ENCODE measurements at regions not wholly inside any gene's neighbourhood (a gene's known extent, or its start where the extent isn't known, plus 50 kb on each side); places are given as distances from the start of the nearest gene placed in this dataset.

DNA sequence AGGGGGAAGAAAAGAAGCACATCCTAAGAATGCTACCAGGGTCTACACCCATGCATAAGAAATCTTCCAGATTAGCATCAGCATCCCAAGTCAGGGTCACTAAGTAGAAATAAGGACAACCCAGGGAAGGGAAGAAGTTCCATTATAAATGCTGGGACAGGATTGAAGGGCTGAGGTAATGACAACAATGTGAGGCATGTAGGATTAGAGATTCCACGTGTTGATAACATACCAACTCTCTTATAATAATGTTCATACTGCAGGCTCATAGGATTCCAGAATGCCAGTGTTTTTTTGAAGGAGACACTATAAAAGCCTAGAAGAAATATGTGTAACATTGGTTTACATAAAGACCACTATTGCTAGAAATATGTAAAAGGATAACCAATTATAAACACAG lies 201.2 kb downstream of the MID1IP1 start:
- TF ChIP-seq, protein P1, sequence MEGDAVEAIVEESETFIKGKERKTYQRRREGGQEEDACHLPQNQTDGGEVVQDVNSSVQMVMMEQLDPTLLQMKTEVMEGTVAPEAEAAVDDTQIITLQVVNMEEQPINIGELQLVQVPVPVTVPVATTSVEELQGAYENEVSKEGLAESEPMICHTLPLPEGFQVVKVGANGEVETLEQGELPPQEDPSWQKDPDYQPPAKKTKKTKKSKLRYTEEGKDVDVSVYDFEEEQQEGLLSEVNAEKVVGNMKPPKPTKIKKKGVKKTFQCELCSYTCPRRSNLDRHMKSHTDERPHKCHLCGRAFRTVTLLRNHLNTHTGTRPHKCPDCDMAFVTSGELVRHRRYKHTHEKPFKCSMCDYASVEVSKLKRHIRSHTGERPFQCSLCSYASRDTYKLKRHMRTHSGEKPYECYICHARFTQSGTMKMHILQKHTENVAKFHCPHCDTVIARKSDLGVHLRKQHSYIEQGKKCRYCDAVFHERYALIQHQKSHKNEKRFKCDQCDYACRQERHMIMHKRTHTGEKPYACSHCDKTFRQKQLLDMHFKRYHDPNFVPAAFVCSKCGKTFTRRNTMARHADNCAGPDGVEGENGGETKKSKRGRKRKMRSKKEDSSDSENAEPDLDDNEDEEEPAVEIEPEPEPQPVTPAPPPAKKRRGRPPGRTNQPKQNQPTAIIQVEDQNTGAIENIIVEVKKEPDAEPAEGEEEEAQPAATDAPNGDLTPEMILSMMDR (IDR thresholded peaks at IDR 0.05 in 8 of 11, conservative IDR thresholded peaks at IDR 0.05 in 3 of 11): no peak
- TF ChIP-seq POLR2AphosphoS5 (IDR thresholded peaks at IDR 0.05): no peak

All from spleen (tissue), 7 donors.